Uterus (tissue), 3 donors: ENCODE measurements at regions not wholly inside any gene's neighbourhood (a gene's known extent, or its start where the extent isn't known, plus 50 kb on each side); places are given as distances from the start of the nearest gene placed in this dataset.
"Not testable (repeated sequence)": the region's sequence is repeated elsewhere in the genome, so short reads cannot be mapped to it uniquely, and the experiment has no call there.

ENCODE experiments used
- DNase-seq, 2 donors: peaks; one replicate each; pipeline ENCODE4 v3.0.0-alpha.2; 2019 to 2020
- H3K27ac ChIP-seq, 2 donors: fragments of 200-600 bp; sonication (generic); 1 replicate in 1 of 2; 2 replicates in 1 of 2; pipeline ENCODE4 v1.5.1; 2016 to 2018
- H3K27me3 ChIP-seq, 2 donors: fragments of 200-600 bp; sonication (generic); one replicate each; pipeline ENCODE4 v1.5.1; 2018 to 2019; ENCODE audit warnings: control low read depth in 1 of 2
- H3K36me3 ChIP-seq, 2 donors: fragments of 200-600 bp; sonication (generic); one replicate each; pipeline ENCODE4 v1.5.1; 2019; ENCODE audit warnings: control low read depth in 1 of 2
- H3K4me1 ChIP-seq, 2 donors: fragments of 200-600 bp; sonication (generic); one replicate each; pipeline ENCODE4 v1.5.1; 2018 to 2019; ENCODE audit warnings: control low read depth in 1 of 2
- H3K4me3 ChIP-seq, 2 donors: fragments of 200-600 bp; sonication (generic); 1 replicate in 1 of 2; 2 replicates in 1 of 2; pipeline ENCODE4 v1.5.1; 2018 to 2019; ENCODE audit warnings: mild to moderate bottlenecking in 1 of 2
- H3K9me3 ChIP-seq, 2 donors: fragments of 200-600 bp; sonication (generic); one replicate each; pipeline ENCODE4 v1.5.1; 2019; ENCODE audit warnings: control low read depth in 1 of 2
- CTCF ChIP-seq, 4 experiments: fragments of 200-600 bp in 2 of 4; fragments of 450-650 bp in 2 of 4; sonication (generic) in 2 of 4; IDR thresholded peaks; one replicate each; pipeline ENCODE4 v1.5.1; 2016 to 2019; ENCODE audit warnings: antibody characterized with exemption in 4 of 4, mild to moderate bottlenecking in 2 of 4, moderate library complexity in 1 of 4
- POLR2A ChIP-seq, 2 donors: fragments of 450-650 bp; IDR thresholded peaks; one replicate each; pipeline ENCODE4 v1.6.1; 2016; ENCODE audit warnings: antibody characterized with exemption in 2 of 2, mild to moderate bottlenecking in 1 of 2, moderate library complexity in 1 of 2
- intact Hi-C: fragments of 100-400 bp; cut with DNase I; formaldehyde crosslinking; loops from one replicate; pipeline ENCODE4 v1.15.1; 2023; ENCODE audit warnings: low total_unique reads
- donor health status: DM: yes; HTN: yes; CAD: no.

GRCh38 chr2:153404792-153405191, 73.8 kb downstream of the RPRM start:
- Histone ChIP-seq H3K4me1 (no peaks in the 10 kb centered on the region), H3K27me3 (no peaks in the 10 kb centered on the region)
- intact Hi-C loops: no loop called here

GRCh38 chr2:153403940-153404339, 74.6 kb downstream of the RPRM start:
- Histone ChIP-seq H3K9me3 (no peaks in the 10 kb centered on the region), H3K27ac (no peak overlapping the region), H3K4me1 (no peaks in the 10 kb centered on the region), H3K36me3 (no peaks in the 10 kb centered on the region), H3K27me3 (no peaks in the 10 kb centered on the region), H3K4me3 (no peak overlapping the region)
- DNase-seq: no peak
- intact Hi-C loops: no loop called here
- TF ChIP-seq POLR2A (IDR thresholded peaks at IDR 0.05): no peak
- TF ChIP-seq CTCF (IDR thresholded peaks at IDR 0.05): no peak

More at GRCh38 chr2:153404792-153405191, 73.8 kb downstream of the RPRM start:
- TF ChIP-seq POLR2A (IDR thresholded peaks at IDR 0.05) (no peak), CTCF (IDR thresholded peaks at IDR 0.05) (no peak)
- no peaks in the 10 kb centered on the region for H3K9me3 ChIP-seq
- no peak for DNase-seq
- H3K27ac ChIP-seq: no peak overlapping the region
- H3K4me3 ChIP-seq: no peak overlapping the region
- H3K36me3 ChIP-seq: no peaks in the 10 kb centered on the region

DNA sequence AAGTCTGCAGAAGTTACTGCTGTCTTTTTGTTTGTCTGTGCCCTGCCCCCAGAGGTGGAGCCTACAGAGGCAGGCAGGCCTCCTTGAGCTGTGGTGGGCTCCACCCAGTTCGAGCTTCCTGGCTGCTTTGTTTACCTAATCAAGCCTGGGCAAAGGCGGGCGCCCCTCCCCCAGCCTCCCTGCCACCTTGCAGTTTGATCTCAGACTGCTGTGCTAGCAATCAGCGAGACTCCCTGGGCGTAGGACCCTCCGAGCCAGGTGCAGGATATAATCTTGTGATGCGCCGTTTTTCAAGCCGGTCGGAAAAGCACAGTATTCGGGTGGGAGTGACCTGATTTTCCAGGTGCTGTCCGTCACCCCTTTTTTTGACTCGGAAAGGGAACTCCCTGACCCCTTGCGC, 75.2 kb downstream of the RPRM start:
- H3K36me3 ChIP-seq, H3K27ac ChIP-seq, DNase-seq, intact Hi-C loops, H3K4me1 ChIP-seq, H3K4me3 ChIP-seq, H3K9me3 ChIP-seq, H3K27me3 ChIP-seq: not testable (repeated sequence)

- Histone ChIP-seq H3K27me3 (no peaks in the 10 kb centered on the region), H3K4me3 (no peak overlapping the region), H3K27ac (no peak overlapping the region), H3K36me3 (no peaks in the 10 kb centered on the region), H3K4me1 (no peaks in the 10 kb centered on the region), H3K9me3 (no peaks in the 10 kb centered on the region)
- TF ChIP-seq CTCF (IDR thresholded peaks at IDR 0.05): no peak
- DNase-seq: no peak
- intact Hi-C loops: no loop called here
These were observed 83.9 kb downstream of the RPRM start for GRCh38 chr2:153394686-153395085.

DNA sequence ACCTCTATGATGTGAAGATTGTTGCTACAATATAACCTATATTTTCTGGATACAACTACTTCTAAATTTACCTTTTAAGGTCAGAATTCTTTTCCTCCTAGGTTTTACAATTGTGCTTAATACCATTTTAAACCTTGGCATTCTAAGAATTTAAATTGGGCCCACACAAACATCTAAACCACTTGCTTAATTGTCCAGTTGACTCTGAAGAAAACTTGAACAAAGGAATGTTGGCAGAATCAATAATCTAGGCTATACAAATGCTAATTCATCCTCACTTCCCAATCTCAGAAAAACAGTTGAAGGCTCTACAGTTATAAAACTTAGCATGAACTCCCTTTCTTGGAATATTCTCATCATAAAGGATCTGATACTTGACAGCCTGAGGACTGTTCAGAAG, 84.3 kb downstream of the RPRM start:
- no peaks in the 10 kb centered on the region for H3K36me3 ChIP-seq
- H3K4me3 ChIP-seq: no peak overlapping the region
- no peaks in the 10 kb centered on the region for H3K9me3 ChIP-seq
- no peak for DNase-seq
- H3K27me3 ChIP-seq: no peaks in the 10 kb centered on the region
- H3K27ac ChIP-seq: no peak overlapping the region
- H3K4me1 ChIP-seq: no peaks in the 10 kb centered on the region
- TF ChIP-seq POLR2A (IDR thresholded peaks at IDR 0.05): no peak
- no peak for TF ChIP-seq CTCF (IDR thresholded peaks at IDR 0.05)
- intact Hi-C loops: no loop called here

DNA sequence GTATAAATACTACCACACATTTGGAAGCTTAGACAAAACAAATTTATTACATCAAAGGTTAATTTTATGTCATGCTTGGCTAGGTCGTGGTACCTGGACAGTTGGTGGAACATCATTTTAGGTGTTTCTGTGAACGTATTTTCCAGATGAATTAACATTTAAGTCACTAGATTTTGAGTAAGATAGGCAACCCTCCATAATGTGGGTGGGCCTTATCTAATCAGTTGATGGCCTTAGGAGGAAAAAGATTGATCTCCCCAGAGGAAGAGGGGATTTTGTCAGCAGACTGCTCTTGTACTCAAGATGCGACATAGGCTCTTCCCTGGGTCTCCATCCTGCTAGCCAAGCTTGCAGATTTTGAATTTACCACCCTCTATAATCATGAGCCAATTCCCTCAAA, 85.0 kb downstream of the RPRM start:
- no peak overlapping the region for H3K4me3 ChIP-seq
- no peaks in the 10 kb centered on the region for H3K27me3 ChIP-seq
- H3K36me3 ChIP-seq: no peaks in the 10 kb centered on the region
- H3K27ac ChIP-seq: no peak overlapping the region
- TF ChIP-seq POLR2A (IDR thresholded peaks at IDR 0.05) (no peak), CTCF (IDR thresholded peaks at IDR 0.05) (no peak)
- H3K4me1 ChIP-seq: no peaks in the 10 kb centered on the region
- intact Hi-C loops: no loop called here
- H3K9me3 ChIP-seq: no peaks in the 10 kb centered on the region
- no peak for DNase-seq
